Smooth muscle cell (in vitro differentiated cells): ENCODE measurements at regions not wholly inside any gene's neighbourhood (a gene's known extent, or its start where the extent isn't known, plus 50 kb on each side); places are given as distances from the start of the nearest gene placed in this dataset.
A peak's percentile ranks its signal among the peaks of the same experiment; 100 is the strongest.

Experiments
- DNase-seq: peaks from one replicate; lab custom pipeline; 2025; ENCODE audit not compliant: unreplicated experiment; lab: John Stamatoyannopoulos, UW
- H2AFZ ChIP-seq: fragments of 200-600 bp; sonication (generic); 2 replicates; pipeline ENCODE4 v1.6.0; 2016; ENCODE audit warnings: antibody characterized with exemption, low read depth, mild to moderate bottlenecking
- H3F3A ChIP-seq: fragments of 200-600 bp; sonication (generic); 2 replicates; pipeline ENCODE4 v1.6.0; 2017; ENCODE audit warnings: antibody characterized with exemption, low read depth
- H3K27ac ChIP-seq: fragments of 200-600 bp; sonication (generic); 2 replicates; pipeline ENCODE4 v1.5.1; 2016; ENCODE audit warnings: low read depth, mild to moderate bottlenecking
- H3K27me3 ChIP-seq: fragments of 200-600 bp; sonication (generic); 2 replicates; pipeline ENCODE4 v1.6.1; 2016; ENCODE audit warnings: low read depth, mild to moderate bottlenecking
- H3K36me3 ChIP-seq: fragments of 200-600 bp; sonication (generic); 2 replicates; pipeline ENCODE4 v1.5.1; 2016; ENCODE audit warnings: low read depth
- H3K4me1 ChIP-seq: fragments of 200-600 bp; sonication (generic); 2 replicates; pipeline ENCODE4 v1.5.1; 2016; ENCODE audit warnings: low read depth
- H3K4me2 ChIP-seq: fragments of 200-600 bp; sonication (generic); 2 replicates; pipeline ENCODE4 v1.6.0; 2016; ENCODE audit warnings: mild to moderate bottlenecking
- H3K4me3 ChIP-seq: fragments of 200-600 bp; sonication (generic); 2 replicates; pipeline ENCODE4 v1.5.1; 2016; ENCODE audit warnings: mild to moderate bottlenecking
- H3K79me2 ChIP-seq: fragments of 200-600 bp; sonication (generic); 2 replicates; pipeline ENCODE4 v1.6.0; 2016; ENCODE audit warnings: low read depth, mild to moderate bottlenecking
- H3K9ac ChIP-seq: fragments of 200-600 bp; sonication (generic); 2 replicates; pipeline ENCODE4 v1.6.0; 2016; ENCODE audit warnings: low read depth
- H3K9me3 ChIP-seq: fragments of 200-600 bp; sonication (generic); replicated peaks from 2 replicates; pipeline ENCODE4 v1.5.1; 2016; ENCODE audit warnings: low read depth
- H4K20me1 ChIP-seq: fragments of 200-600 bp; sonication (generic); 2 replicates; pipeline ENCODE4 v1.6.0; 2016; ENCODE audit warnings: low read depth
- WGBS: methylation state at CpG from one replicate; pipeline ENCODE4 v1.1.7; 2016; ENCODE audit warnings: low lambda C conversion rate; 5-methylcytosine and 5-hydroxymethylcytosine counted together
- TF ChIP-seq, protein P1 (sequence below): fragments of 200-600 bp; sonication (generic); IDR thresholded peaks from 2 replicates; pipeline ENCODE4 v1.5.1; 2017; ENCODE audit warnings: borderline replicate concordance, mild to moderate bottlenecking, antibody characterized with exemption; ENCODE audit not compliant: insufficient read depth, poor library complexity, severe bottlenecking

- H3F3A ChIP-seq: no peaks in the 10 kb centered on the region
- H3K9me3 ChIP-seq: no peaks in the 10 kb centered on the region
- no peak for DNase-seq
- no peak overlapping the region for H3K9ac ChIP-seq
- no peaks in the 10 kb centered on the region for H3K4me1 ChIP-seq
- no peaks in the 10 kb centered on the region for H4K20me1 ChIP-seq
- peaks cover 11% of the 10 kb centered on the region for H3K27me3 ChIP-seq
- no peak overlapping the region for H3K4me3 ChIP-seq
- TF ChIP-seq, protein P1, sequence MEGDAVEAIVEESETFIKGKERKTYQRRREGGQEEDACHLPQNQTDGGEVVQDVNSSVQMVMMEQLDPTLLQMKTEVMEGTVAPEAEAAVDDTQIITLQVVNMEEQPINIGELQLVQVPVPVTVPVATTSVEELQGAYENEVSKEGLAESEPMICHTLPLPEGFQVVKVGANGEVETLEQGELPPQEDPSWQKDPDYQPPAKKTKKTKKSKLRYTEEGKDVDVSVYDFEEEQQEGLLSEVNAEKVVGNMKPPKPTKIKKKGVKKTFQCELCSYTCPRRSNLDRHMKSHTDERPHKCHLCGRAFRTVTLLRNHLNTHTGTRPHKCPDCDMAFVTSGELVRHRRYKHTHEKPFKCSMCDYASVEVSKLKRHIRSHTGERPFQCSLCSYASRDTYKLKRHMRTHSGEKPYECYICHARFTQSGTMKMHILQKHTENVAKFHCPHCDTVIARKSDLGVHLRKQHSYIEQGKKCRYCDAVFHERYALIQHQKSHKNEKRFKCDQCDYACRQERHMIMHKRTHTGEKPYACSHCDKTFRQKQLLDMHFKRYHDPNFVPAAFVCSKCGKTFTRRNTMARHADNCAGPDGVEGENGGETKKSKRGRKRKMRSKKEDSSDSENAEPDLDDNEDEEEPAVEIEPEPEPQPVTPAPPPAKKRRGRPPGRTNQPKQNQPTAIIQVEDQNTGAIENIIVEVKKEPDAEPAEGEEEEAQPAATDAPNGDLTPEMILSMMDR: no peak
- H3K27ac ChIP-seq: no peak overlapping the region
- H3K79me2 ChIP-seq: no peaks in the 10 kb centered on the region
- H3K36me3 ChIP-seq: no peaks in the 10 kb centered on the region
- H3K4me2 ChIP-seq: no peak overlapping the region
- H2AFZ ChIP-seq: no peak overlapping the region
- WGBS: 85% methylated on average over 4 of the region's 4 CpGs
Observed at GRCh38 chr2:52879561-52879960, 888.0 kb upstream of the CHAC2 start.

- Histone ChIP-seq H3K4me3 (no peak overlapping the region), H2AFZ (no peak overlapping the region), H3K27me3 (peaks cover 11% of the 10 kb centered on the region), H3K36me3 (no peaks in the 10 kb centered on the region), H3K4me1 (no peaks in the 10 kb centered on the region), H3K4me2 (no peak overlapping the region), H3K79me2 (no peaks in the 10 kb centered on the region), H3F3A (no peaks in the 10 kb centered on the region), H4K20me1 (no peaks in the 10 kb centered on the region), H3K9ac (no peak overlapping the region), H3K27ac (no peak overlapping the region), H3K9me3 (no peaks in the 10 kb centered on the region)
- WGBS: 93% methylated on average over 1 of the region's 1 CpG
- no peak for DNase-seq
- TF ChIP-seq, protein P1: no peak
Observed at GRCh38 chr2:52877703-52878102, 889.9 kb upstream of the CHAC2 start.

DNA sequence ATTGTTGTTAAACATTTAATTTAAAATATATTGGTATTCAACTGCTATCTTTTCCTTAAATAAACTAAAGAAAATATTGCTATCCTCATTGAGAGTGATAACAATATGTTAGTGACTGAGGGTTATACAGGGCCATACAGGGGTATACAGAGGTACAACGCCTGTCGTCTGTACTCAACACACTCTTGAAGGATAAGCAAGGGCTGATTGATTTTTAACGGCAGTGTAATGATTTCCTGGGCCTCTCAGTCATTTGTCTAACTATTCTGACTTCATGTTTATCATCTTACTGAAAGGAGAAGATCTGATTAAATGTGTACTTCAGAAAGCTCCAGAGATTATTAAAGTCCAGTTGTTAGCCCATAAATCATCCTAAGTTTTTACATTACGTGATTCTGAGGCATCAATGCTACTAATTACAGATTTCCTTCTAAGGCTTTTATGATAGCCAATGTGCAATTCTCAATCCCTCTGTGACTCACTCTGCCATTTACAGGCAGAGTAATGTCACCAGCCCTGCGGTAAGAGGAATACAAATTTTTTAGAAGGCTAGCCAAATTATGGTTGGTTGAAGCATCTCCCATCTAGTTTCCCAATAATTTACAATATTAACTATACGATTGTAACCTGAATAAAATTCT, 893.0 kb upstream of the CHAC2 start:
- Histone ChIP-seq H3K9me3 (no peaks in the 10 kb centered on the region), H2AFZ (no peak overlapping the region), H4K20me1 (no peaks in the 10 kb centered on the region), H3K36me3 (no peaks in the 10 kb centered on the region), H3F3A (no peaks in the 10 kb centered on the region), H3K4me1 (no peaks in the 10 kb centered on the region), H3K79me2 (no peaks in the 10 kb centered on the region), H3K27me3 (peaks cover 11% of the 10 kb centered on the region), H3K4me2 (peak overlapping the region; percentile 22), H3K9ac (no peak overlapping the region), H3K27ac (no peak overlapping the region), H3K4me3 (no peak overlapping the region)
- no peak for DNase-seq
- TF ChIP-seq, protein P1: no peak
- WGBS: 38% methylated on average over 6 of the region's 6 CpGs

GRCh38 chr2:52862801-52863200, 904.8 kb upstream of the CHAC2 start:
- Histone ChIP-seq H3K9ac (no peak overlapping the region), H3K4me1 (no peaks in the 10 kb centered on the region), H3K79me2 (no peaks in the 10 kb centered on the region), H4K20me1 (no peaks in the 10 kb centered on the region), H2AFZ (no peak overlapping the region), H3K27ac (no peak overlapping the region), H3F3A (no peaks in the 10 kb centered on the region), H3K9me3 (no peaks in the 10 kb centered on the region), H3K27me3 (no peaks in the 10 kb centered on the region), H3K4me2 (no peak overlapping the region), H3K4me3 (no peak overlapping the region), H3K36me3 (no peaks in the 10 kb centered on the region)
- TF ChIP-seq, protein P1: no peak
- 88% methylated on average over 3 of the region's 3 CpGs for WGBS
- no peak for DNase-seq
